ENCODE measurements at regions not wholly inside any gene's neighbourhood (a gene's known extent, or its start where the extent isn't known, plus 50 kb on each side); places are given as distances from the start of the nearest gene placed in this dataset.

DNA sequence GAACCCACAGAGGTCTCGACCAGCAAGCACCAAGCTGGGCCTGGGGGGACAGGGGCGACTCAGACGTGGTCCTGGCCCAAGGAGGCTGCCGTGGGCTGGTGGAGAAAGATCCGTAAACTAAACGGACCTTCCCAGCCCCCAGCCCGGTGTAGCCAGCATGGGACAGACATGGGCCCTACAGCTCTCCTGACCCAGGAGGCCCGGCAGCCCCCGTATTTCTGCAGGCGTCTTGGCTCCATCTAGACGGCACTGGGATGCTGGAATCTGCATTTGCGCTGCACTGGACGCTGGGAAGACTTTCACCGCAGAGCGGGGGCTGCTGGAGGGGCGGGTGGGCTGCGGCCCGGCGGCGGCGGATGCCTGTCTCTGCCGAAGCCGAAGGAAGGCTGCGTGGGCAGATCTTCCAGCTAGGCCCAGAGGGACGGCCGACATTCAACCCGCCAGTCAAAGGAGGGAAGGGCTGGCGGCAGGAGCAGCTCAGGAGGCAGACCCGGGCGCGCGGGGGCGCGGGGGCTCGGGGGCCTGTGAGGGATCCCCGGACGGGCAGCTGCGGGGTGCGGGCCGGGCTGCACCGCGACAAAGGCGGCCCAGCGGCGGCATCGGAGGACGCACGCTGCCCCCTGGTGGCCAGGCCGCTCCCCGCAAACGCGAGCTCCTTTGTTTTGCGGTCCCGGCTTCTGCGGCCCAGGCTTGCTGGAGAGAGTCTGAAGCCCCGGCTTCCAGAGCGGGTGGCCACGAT lies 266.2 kb downstream of the NSG2 start:
- DNase-seq (ENCODE audit: low spot score) = peak; percentile 51

GRCh38 chr5:174312270-174312617 lies 266.7 kb downstream of the NSG2 start:
- DNase-seq (ENCODE audit: low spot score) = no peak

DNA sequence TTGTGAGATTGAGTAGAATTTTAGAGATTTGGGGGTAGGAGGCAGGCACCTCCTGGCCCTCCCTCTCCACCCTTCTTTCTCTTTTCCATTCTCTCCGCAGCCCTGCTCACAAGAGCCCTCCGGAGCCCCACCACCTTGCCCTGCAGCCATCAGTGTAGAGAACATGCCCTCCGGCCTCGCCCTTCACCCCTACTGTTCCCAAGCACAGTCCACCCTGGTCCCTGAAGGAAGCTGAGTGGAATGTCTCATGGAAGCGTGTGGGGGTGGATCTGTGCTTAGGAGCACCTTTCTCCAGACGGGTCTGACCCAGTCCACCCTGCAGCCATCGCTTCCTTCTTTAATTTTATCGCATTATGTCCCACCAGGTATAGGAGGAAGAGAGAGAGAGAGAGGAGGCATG lies 267.1 kb downstream of the NSG2 start:
- no peak for DNase-seq (ENCODE audit: low spot score)

DNA sequence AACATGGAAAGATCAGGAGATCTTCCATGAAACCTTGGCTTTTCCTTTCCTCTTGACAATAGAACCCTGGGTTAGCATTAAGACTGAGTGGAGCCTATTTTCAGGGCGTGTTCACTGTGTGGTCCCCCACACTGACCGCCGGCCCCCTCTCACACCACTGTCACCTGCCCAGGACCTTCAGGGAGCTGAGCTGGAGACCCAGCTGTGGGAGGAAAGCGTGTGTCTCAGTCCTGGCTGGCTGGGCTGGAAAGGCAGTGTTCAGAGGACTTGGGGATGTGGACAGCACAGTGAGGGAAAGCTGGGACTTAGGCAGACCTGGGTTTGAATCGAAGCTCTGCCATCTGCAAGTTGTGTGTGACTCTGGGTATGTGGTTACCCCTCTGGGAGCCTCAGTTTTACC lies 268.1 kb downstream of the NSG2 start:
- DNase-seq (ENCODE audit: low spot score) = no peak

DNA sequence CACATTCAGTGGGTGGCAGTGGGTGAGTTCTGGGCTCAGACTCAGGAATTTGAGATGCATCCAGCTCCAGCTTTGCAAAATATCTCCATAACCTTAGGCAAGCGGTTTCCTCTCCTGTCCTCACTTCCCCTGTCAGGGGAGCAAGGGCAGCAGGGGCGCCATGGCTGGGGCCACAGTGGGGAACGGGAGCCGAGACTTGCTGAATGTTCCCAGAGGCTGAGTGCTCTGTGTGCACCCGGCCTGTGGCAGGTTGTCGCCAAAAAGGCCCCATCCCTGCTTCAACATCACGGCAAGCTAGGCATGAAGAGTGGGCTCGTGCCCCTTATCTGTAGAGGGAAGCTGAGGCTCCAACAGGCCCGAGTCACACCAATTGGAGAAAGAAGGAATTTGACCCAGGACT lies 268.8 kb downstream of the NSG2 start:
- no peak for DNase-seq (ENCODE audit: low spot score)

DNA sequence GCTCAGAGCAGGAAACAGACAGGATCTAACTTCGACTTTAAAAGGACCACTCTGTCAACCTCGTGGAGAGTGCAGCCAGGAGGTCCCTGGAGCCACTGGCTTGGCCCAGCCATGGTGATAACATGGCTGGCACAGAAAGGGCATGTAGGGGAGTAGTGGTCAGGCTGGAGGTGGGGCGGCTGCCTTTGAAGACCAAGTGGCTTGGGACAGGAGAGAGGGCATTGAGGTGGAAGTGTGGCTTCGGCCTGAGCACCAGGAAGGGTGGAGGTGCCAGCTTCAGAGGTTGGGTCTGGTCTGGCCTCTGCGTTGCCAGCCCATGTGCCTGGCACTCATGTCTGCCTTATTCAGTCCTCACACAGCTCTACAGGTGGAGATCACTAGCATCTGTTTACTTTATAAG lies 270.0 kb downstream of the NSG2 start:
- DNase-seq (ENCODE audit: low spot score) = no peak

GRCh38 chr5:174315871-174316270 lies 270.4 kb downstream of the NSG2 start:
- no peak for DNase-seq (ENCODE audit: low spot score)

GRCh38 chr5:174316326-174316725 lies 270.8 kb downstream of the NSG2 start:
- no peak for DNase-seq (ENCODE audit: low spot score)

GRCh38 chr5:174317256-174317894 lies 271.9 kb downstream of the NSG2 start:
- peak; percentile 57 for DNase-seq (ENCODE audit: low spot score)

- no peak for DNase-seq (ENCODE audit: low spot score)
Measured at GRCh38 chr5:174318578-174318977, 273.1 kb downstream of the NSG2 start.

DNA sequence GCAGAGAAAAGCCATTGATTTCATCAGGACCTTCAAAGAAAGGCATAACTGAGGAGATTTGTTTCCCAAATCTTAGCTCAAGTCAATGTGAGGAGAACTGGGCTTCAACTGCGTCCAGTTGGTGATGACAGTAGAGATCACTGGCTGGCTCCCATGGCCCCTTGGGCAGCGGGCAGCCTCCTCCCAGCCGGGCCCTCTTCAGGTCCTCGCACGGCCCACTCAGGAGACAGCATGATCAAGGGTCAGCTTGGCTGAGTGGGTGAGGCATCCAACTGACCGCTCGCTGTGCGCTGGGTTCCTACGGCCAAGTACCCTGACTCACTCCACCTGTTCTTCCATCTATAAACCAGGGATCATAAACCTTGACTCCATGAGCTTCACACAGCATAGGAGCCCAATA lies 274.0 kb downstream of the NSG2 start:
- DNase-seq (ENCODE audit: low spot score) = no peak

DNA sequence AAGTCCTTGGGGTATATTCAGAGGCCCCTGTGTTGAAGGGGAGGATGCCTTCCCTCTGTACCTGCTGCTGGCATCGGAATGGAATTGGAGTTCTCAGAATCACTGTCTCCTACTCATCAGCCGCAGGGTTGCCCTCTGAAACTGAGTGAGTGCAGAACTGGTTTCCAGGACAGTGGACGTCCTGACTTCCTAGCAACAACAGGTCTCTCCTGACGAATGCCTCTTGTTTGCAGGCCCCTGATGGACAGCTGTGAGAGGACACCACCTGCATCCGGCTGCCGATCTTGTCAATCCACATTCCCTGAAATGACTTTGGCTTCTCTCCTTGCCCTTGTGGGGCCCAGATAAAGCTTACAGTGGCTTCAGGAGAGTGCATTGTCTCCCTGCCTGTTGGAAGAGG lies 274.5 kb downstream of the NSG2 start:
- no peak for DNase-seq (ENCODE audit: low spot score)

- peak; percentile 80 for DNase-seq (ENCODE audit: low spot score)
Measured at GRCh38 chr5:174323878-174324281, 278.4 kb downstream of the NSG2 start.

DNA sequence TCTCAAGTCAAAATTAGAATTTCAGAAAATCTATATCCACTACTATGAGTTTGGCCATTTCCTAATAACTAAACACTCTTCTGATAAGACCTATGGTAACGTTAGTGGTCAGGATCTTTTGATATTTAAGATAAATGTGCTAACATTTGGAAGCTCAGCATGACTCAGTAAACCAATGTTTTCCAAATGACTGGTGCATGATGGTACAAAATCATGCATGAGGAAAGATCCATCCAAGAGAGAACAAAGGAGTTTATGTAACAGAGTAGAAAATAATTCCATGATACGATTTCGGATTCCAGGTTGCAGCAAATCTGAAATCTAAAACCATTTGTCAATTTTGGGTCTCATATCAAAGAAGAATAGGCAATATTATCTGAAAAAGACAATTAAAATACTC lies 279.2 kb downstream of the NSG2 start:
- DNase-seq (ENCODE audit: low spot score) = no peak

DNA sequence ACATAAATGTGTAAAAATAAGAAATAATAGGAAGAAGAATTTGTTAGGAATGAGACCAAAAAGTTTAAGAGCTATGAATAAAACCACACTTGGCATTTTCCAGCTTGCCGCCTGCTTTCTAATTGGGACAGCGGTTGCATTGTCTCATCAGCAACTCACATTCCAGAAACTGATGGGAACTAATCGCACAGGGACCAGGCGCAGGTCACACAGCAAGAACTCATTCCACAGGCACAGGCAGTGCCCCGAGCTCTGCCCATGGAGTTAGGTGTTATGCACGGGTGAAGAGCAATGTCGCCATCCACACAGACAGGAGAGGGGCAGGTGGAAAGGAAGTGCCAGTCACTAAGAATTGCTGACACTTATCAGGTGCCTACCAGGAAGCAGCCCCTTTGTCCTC lies 279.9 kb downstream of the NSG2 start:
- DNase-seq (ENCODE audit: low spot score) = no peak

DNA sequence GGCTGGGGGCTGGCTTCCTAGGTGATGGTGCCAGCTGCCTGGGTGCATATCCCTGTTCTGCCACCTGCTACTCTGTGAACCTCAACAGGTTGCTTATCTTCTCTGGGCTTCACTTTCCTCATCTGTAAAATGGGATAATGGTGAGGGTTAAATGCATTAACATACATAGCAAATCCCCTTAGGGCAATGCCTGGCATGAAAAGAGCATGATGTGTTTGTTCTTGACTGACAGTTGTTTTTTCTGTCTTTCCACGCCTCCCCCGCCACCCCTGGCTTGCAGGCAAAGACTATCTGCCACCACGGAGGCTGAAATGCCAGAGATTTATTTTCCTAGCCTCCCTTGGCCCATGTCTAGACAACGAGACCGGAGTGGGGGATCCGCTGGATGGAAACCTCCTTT lies 280.5 kb downstream of the NSG2 start:
- DNase-seq (ENCODE audit: low spot score) = no peak

DNA sequence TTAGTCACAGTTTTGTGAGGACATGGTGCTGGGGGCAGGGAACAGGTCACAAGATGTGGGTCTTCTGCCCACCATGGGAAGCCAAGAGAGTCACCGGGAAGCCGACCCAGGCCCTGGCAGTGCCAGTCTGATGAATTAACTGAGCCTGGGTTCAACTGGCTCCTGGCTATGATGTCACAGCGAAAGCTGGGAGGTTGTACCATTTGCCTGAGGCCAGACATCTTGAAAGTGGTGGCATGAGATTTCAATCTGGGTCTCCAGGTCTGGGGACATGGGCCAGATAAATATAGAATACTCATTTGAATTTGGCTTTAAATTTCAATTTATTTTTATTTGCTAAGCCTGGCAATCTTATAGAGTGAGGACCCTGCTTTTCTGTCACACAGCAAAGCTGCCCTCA lies 280.9 kb downstream of the NSG2 start:
- no peak for DNase-seq (ENCODE audit: low spot score)

DNA sequence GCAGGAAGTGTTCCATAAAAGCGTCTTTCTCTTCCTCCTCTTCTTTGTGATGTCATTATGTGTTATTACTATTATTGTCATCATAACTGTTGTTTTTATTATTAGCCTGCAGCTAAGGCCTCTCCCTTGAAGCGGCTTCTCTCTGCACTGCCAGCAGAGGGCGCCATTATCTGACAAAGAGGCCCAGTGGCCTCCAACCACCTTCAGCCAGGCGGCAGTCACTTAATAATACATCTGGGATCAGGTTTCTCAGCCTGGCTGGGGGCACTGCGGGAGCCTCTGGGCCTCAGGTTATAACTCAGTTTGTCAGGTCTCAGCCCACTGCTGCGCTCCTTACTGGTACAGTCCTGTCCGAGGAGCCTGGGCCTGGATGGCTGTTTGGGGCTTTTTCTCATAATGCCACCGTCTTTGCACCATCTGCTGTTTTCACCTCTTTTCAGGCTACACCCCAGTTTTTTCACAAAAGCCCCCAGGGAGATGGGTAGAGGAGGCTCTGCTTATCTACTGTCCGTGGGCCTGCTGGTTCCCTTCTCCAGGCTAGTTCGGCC lies 281.9 kb downstream of the NSG2 start:
- DNase-seq (ENCODE audit: low spot score) = peak; percentile 73

GRCh38 chr5:174327896-174328295 lies 282.4 kb downstream of the NSG2 start:
- DNase-seq (ENCODE audit: low spot score) = no peak

DNA sequence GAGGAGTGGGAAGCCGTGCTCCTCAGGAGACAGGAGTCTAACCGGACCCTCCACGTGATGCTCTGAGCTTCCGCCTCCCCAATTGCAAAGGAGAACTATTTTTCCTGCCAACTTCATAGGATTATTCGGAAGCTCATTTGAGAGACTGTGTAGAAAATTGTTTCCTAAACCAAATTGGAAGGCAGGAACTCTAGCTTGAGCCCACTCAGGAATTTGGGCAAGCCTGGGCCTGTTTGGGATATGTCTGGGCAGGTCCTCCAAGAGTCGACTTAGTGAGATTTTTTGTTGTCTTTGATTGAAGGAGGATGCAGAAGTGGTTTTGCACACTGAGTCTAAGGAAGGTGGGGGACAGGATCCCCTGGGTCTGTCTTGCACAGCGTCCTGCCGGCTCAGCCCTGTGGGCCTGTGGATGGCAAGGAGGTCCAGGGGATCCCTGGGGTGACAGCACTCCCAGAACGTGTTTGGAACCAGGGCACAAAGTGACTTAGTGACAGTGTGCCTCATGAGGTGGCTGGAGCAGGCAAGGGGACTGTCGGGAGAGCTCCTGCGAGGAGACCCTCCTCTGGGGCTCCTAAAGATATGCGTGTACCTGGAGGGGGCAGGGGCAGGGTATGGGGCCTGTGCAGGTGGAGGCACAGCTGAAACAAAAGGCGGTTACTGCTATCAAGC lies 283.3 kb downstream of the NSG2 start:
- DNase-seq (ENCODE audit: low spot score) = no peak

DNA sequence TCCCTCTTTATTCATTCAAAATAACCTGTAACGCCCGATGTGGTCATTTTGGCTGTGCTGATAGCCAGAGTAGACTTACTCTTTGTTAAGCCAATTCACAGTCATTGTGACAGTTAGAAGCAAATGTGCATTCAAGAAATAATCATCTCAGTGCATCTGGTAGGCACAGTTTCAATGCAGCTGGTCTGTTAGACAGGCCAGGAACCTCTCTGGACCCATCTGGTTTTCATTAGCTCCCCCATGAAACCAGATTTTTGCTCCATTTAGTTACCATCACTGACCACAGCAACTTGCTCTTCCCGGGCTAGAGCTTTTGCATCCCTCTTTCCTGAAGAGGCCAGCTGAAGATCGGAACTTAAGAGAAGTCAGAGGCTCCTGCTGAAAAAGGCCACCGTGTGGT lies 284.2 kb downstream of the NSG2 start:
- no peak for DNase-seq (ENCODE audit: low spot score)

GRCh38 chr5:174335682-174336364 lies 290.3 kb downstream of the NSG2 start:
- peak; percentile 21 for DNase-seq (ENCODE audit: low spot score)

DNA sequence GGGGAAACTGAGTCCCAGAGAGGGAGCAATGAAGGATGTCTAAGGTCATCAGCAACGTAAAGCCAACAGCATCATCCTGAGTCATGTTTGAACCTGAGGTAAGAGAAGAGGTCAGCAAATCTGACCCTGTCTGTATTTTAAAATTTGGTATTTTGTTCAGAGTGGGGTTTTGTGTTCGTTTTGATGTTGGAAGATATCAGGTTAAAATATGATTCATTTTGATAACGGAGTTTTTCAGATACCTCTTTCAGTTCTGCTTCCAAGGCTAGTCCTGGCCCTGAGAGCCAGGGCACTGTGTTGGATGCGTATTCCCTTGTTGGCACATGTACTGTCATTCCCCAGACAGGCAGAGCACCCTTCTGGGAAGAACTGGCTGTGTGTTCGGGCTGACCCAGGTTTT lies 291.0 kb downstream of the NSG2 start:
- no peak for DNase-seq (ENCODE audit: low spot score)

Data from kidney tubule cell (primary cell).